NK-92 treated with Interleukin-12 subunit alpha and Interleukin-12 subunit beta, amount 100 ng/mL, for 24 hours (cell line): ENCODE measurements at regions not wholly inside any gene's neighbourhood (a gene's known extent, or its start where the extent isn't known, plus 50 kb on each side); places are given as distances from the start of the nearest gene placed in this dataset.
A peak's percentile ranks its signal among the peaks of the same experiment; 100 is the strongest.

Experiments used
- DNase-seq: peaks from one replicate; lab custom pipeline; 2025; lab: John Stamatoyannopoulos, UW

GRCh38 chr10:110398419-110399105, 93.8 kb upstream of the SMNDC1 start:
- DNase-seq, result no peak

- DNase-seq, result no peak
These were observed 94.6 kb upstream of the SMNDC1 start for GRCh38 chr10:110399106-110399964.

- DNase-seq, result no peak
These were observed 95.5 kb upstream of the SMNDC1 start for GRCh38 chr10:110399965-110400933.

GRCh38 chr10:110401401-110402076, 96.2 kb upstream of the DUSP5 start:
- no peak for DNase-seq

GRCh38 chr10:110402077-110402416, 95.7 kb upstream of the DUSP5 start:
- no peak for DNase-seq

- no peak for DNase-seq
These were observed 94.1 kb upstream of the DUSP5 start for GRCh38 chr10:110403593-110403992.

- DNase-seq, result no peak
These were observed 93.3 kb upstream of the DUSP5 start for GRCh38 chr10:110404413-110404812.

GRCh38 chr10:110404825-110405224, 92.9 kb upstream of the DUSP5 start:
- no peak for DNase-seq

- DNase-seq, result no peak
These were observed 92.3 kb upstream of the DUSP5 start for GRCh38 chr10:110405380-110405779.

GRCh38 chr10:110407301-110408170, 90.2 kb upstream of the DUSP5 start:
- DNase-seq, result no peak

GRCh38 chr10:110408203-110408871, 89.4 kb upstream of the DUSP5 start:
- no peak for DNase-seq

GRCh38 chr10:110408943-110409342, 88.8 kb upstream of the DUSP5 start:
- no peak for DNase-seq

- no peak for DNase-seq
These were observed 88.2 kb upstream of the DUSP5 start for GRCh38 chr10:110409488-110409887.

GRCh38 chr10:110409926-110410325, 87.8 kb upstream of the DUSP5 start:
- no peak for DNase-seq

GRCh38 chr10:110410329-110411046, 87.2 kb upstream of the DUSP5 start:
- DNase-seq, result no peak

GRCh38 chr10:110411047-110411410, 86.7 kb upstream of the DUSP5 start:
- no peak for DNase-seq

GRCh38 chr10:110413049-110413783, 84.5 kb upstream of the DUSP5 start:
- DNase-seq, result peak; percentile 42

- DNase-seq, result peak; percentile 72
These were observed 83.7 kb upstream of the DUSP5 start for GRCh38 chr10:110413903-110414547.
